ENCODE measurements at regions not wholly inside any gene's neighbourhood (a gene's known extent, or its start where the extent isn't known, plus 50 kb on each side); places are given as distances from the start of the nearest gene placed in this dataset.

DNA sequence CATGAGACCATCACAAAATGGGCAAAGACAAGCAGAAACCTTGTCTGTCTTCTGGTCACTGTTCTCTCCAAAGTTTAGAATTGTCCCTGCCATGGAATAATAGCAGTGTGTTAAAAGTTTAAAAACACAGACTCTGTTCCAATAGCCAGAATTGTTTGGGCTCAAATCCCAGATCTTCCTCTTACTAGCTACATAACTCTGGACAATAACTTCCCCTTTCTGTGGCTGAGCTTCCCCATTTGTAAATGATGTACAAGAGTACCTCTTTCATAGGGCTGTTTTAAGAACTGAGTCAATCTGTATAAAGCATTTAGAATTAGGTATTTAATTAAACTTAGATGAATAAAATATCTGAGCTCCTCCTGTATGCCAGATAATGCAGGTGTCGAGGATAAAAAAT is 623.0 kb downstream of the NTRK3 start:
- Histone ChIP-seq H3K27ac (no peak overlapping the region), H3K4me3 (no peak overlapping the region), H3K36me3 (no peaks in the 10 kb centered on the region), H3K4me1 (no peaks in the 10 kb centered on the region), H3K9me3 (no peaks in the 10 kb centered on the region), H3K27me3 (no peaks in the 10 kb centered on the region)
- TF ChIP-seq, protein P1, sequence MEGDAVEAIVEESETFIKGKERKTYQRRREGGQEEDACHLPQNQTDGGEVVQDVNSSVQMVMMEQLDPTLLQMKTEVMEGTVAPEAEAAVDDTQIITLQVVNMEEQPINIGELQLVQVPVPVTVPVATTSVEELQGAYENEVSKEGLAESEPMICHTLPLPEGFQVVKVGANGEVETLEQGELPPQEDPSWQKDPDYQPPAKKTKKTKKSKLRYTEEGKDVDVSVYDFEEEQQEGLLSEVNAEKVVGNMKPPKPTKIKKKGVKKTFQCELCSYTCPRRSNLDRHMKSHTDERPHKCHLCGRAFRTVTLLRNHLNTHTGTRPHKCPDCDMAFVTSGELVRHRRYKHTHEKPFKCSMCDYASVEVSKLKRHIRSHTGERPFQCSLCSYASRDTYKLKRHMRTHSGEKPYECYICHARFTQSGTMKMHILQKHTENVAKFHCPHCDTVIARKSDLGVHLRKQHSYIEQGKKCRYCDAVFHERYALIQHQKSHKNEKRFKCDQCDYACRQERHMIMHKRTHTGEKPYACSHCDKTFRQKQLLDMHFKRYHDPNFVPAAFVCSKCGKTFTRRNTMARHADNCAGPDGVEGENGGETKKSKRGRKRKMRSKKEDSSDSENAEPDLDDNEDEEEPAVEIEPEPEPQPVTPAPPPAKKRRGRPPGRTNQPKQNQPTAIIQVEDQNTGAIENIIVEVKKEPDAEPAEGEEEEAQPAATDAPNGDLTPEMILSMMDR (IDR thresholded peaks at IDR 0.05) = no peak
- DNase-seq (ENCODE audit: low spot score) = no peak

DNA sequence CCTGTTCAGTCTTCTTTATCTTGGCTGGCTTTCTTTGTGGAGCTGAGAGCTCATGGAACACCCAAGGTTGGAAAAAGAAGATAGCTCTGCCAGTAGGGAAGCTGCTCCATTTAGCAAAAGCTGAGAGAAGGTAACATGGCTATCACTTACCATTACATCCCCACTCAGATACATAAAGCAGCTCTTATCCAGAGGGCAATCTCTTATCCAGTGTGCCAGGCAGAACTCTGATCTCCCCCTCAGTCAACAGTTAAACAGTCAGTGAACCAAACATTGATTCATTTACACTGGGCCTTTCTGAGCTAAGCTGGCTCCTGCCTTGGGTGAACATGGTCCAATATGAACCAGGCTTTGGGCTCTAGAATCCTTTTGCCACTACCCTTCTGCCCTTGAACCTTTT is 624.2 kb downstream of the NTRK3 start:
- H3K4me1 ChIP-seq = no peaks in the 10 kb centered on the region
- no peaks in the 10 kb centered on the region for H3K27me3 ChIP-seq
- TF ChIP-seq, protein P1 (IDR thresholded peaks at IDR 0.05) = no peak
- DNase-seq (ENCODE audit: low spot score) = no peak
- no peaks in the 10 kb centered on the region for H3K36me3 ChIP-seq
- H3K4me3 ChIP-seq = no peak overlapping the region
- no peaks in the 10 kb centered on the region for H3K9me3 ChIP-seq
- no peak overlapping the region for H3K27ac ChIP-seq

DNA sequence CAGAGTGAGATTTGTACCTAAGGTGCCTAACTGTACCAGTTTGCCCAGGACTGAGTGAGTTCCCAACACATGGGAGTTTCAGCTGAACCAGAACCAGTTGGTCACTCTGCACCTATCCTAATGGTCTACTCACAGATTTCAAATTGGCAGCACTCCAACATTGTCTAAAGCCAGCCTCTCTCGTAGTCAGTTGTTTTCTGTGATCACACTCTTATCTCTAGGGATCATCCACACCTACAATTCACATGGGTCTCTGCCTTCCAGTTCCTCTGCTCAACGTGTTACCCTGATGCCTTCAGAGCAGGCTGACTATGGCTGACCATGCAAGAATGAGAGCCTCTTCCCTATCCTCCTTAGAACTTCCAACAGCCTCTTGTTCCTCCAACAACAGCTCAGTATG is 624.8 kb downstream of the NTRK3 start:
- Histone ChIP-seq H3K9me3 (no peaks in the 10 kb centered on the region), H3K27ac (no peak overlapping the region), H3K4me3 (no peak overlapping the region), H3K36me3 (no peaks in the 10 kb centered on the region), H3K27me3 (no peaks in the 10 kb centered on the region), H3K4me1 (no peaks in the 10 kb centered on the region)
- no peak for DNase-seq (ENCODE audit: low spot score)
- TF ChIP-seq, protein P1 (IDR thresholded peaks at IDR 0.05) = no peak

DNA sequence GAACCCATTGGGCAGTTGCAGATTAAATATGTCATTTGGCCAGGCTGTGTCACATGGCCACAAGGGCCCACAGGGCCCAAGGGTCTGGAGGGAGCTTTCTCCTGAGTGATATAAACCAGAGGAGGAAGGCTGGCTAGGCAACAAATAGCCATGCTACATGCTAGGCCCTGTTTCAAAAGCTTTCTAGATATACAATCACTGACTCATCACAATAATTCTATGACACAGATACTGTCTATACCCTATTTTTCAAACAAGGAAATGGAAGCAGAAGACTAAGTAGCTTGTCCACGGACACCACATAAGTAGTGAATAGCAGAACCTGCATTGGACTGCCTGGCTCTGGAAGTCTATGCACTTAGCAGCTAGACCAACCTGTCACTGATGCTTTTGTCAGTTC is 625.4 kb downstream of the NTRK3 start:
- Histone ChIP-seq H3K36me3 (no peaks in the 10 kb centered on the region), H3K4me1 (no peaks in the 10 kb centered on the region), H3K27ac (no peak overlapping the region), H3K9me3 (no peaks in the 10 kb centered on the region), H3K4me3 (no peak overlapping the region), H3K27me3 (no peaks in the 10 kb centered on the region)
- TF ChIP-seq, protein P1 (IDR thresholded peaks at IDR 0.05) = no peak
- no peak for DNase-seq (ENCODE audit: low spot score)

DNA sequence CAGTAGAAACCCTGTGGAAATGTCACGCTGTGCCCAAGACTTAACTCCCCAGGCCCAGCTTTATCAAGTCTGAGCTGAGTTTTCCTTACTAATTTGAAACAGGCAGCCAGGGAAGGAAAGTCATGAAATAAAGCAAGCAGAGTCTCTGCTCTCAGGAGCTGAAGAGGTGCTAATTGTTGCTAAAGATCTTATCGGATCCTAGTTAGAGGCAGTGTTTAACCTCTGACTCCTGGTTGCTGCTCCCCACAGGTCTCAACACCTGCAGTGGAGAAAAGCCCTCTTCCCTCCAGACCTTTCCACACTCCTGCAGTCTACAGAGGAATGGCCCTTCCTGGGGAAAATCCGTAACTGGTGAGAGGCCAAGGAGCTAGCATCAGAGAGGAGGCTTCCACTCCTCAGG is 628.2 kb downstream of the NTRK3 start:
- no peaks in the 10 kb centered on the region for H3K9me3 ChIP-seq
- H3K36me3 ChIP-seq = no peaks in the 10 kb centered on the region
- TF ChIP-seq, protein P1 (IDR thresholded peaks at IDR 0.05) = no peak
- no peak for DNase-seq (ENCODE audit: low spot score)
- H3K27me3 ChIP-seq = no peaks in the 10 kb centered on the region
- no peak overlapping the region for H3K4me3 ChIP-seq
- H3K4me1 ChIP-seq = no peaks in the 10 kb centered on the region
- H3K27ac ChIP-seq = no peak overlapping the region

DNA sequence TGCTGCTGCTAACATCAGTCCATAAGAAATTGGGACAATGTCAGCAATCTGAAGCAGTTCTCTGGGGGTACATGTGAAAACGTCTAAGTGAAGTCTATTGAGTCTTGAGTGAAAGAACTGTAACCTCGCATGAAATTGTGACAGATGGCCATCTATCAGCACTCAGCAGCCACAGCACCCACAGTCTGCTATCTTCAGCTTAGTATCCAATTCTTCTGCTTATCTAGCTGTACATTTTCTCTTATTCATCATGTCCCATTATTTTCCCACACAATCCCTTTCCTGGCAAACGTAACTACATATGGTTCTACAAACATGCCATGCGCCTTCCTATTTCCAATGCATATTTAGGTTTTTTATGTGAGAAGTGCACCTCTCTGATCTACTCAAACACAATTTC is 629.7 kb downstream of the NTRK3 start:
- DNase-seq (ENCODE audit: low spot score) = no peak
- TF ChIP-seq, protein P1 (IDR thresholded peaks at IDR 0.05) = no peak
- Histone ChIP-seq H3K27ac (no peak overlapping the region), H3K27me3 (no peaks in the 10 kb centered on the region), H3K4me1 (no peaks in the 10 kb centered on the region), H3K9me3 (no peaks in the 10 kb centered on the region), H3K36me3 (no peaks in the 10 kb centered on the region), H3K4me3 (no peak overlapping the region)

All from right atrium auricular region (tissue), 2 donors.